ENCODE measurements at regions not wholly inside any gene's neighbourhood (a gene's known extent, or its start where the extent isn't known, plus 50 kb on each side); places are given as distances from the start of the nearest gene placed in this dataset.
"Not testable (repeated sequence)": the region's sequence is repeated elsewhere in the genome, so short reads cannot be mapped to it uniquely, and the experiment has no call there.

- DNase-seq (no peak), ATAC-seq (no peak)
- Mint-ChIP-seq H3K27ac (no peak overlapping the region), H3K9me3 (peaks cover 0 to 3% (median 0%) of the 10 kb centered on the region in 9 donors), H3K4me3 (no peak overlapping the region), H3K4me1 (peaks cover 0 to 4% (median 0%) of the 10 kb centered on the region in 4 donors), H3K36me3 (no peaks in the 10 kb centered on the region), H3K27me3 (peaks cover 10 to 27% (median 13%) of the 10 kb centered on the region in 5 donors)
- POLR2A ChIA-PET, result no interaction called here
Measured at GRCh38 chr4:67325791-67326190, 219.5 kb downstream of the CENPC start.

GRCh38 chr4:67320645-67321044 is 224.7 kb downstream of the CENPC start:
- H3K4me1 Mint-ChIP-seq, result no peaks in the 10 kb centered on the region
- DNase-seq (no peak), ATAC-seq (no peak)
- H3K27ac Mint-ChIP-seq, result no peak overlapping the region
- no peaks in the 10 kb centered on the region for H3K36me3 Mint-ChIP-seq
- H3K9me3 Mint-ChIP-seq, result peaks cover 0 to 3% (median 0%) of the 10 kb centered on the region in 9 donors
- H3K4me3 Mint-ChIP-seq, result no peak overlapping the region
- POLR2A ChIA-PET, result interaction anchor here (0.7 kb wide), 1 partner anchor 83 kb away, joined by 3 read pairs; no protein-coding TSS in a partner anchor
- H3K27me3 Mint-ChIP-seq, result peaks cover 0 to 14% (median 2%) of the 10 kb centered on the region in 5 donors

- H3K4me3 Mint-ChIP-seq, H3K4me1 Mint-ChIP-seq, H3K9me3 Mint-ChIP-seq, H3K36me3 Mint-ChIP-seq, DNase-seq, H3K27ac Mint-ChIP-seq, ATAC-seq, POLR2A ChIA-PET: not testable (repeated sequence)
- peaks cover 0 to 10% (median 2%) of the 10 kb centered on the region in 5 donors for H3K27me3 Mint-ChIP-seq
Measured at GRCh38 chr4:67319607-67320006, 225.7 kb downstream of the CENPC start.

GRCh38 chr4:67300497-67301185 is 244.7 kb downstream of the CENPC start:
- ATAC-seq, POLR2A ChIA-PET, H3K27ac Mint-ChIP-seq, DNase-seq, H3K4me3 Mint-ChIP-seq, H3K36me3 Mint-ChIP-seq, H3K4me1 Mint-ChIP-seq: not testable (repeated sequence)
- Mint-ChIP-seq H3K9me3 (peaks cover 0 to 22% (median 3%) of the 10 kb centered on the region in 9 donors), H3K27me3 (peaks cover 1 to 17% (median 9%) of the 10 kb centered on the region in 5 donors)

GRCh38 chr4:67292636-67293035 is 252.7 kb downstream of the CENPC start:
- no peak overlapping the region for H3K4me3 Mint-ChIP-seq
- no peaks in the 10 kb centered on the region for H3K4me1 Mint-ChIP-seq
- POLR2A ChIA-PET, result no interaction called here
- H3K9me3 Mint-ChIP-seq, result peaks cover 0 to 4% (median 0%) of the 10 kb centered on the region in 9 donors
- ATAC-seq (no peak), DNase-seq (no peak)
- H3K27me3 Mint-ChIP-seq, result peaks cover 0 to 17% (median 0%) of the 10 kb centered on the region in 5 donors
- H3K27ac Mint-ChIP-seq, result no peak overlapping the region
- no peaks in the 10 kb centered on the region for H3K36me3 Mint-ChIP-seq

- H3K27ac Mint-ChIP-seq, result no peak overlapping the region
- H3K36me3 Mint-ChIP-seq, result no peaks in the 10 kb centered on the region
- H3K4me3 Mint-ChIP-seq, result no peak overlapping the region
- POLR2A ChIA-PET, result no interaction called here
- DNase-seq, result no peak
- no peaks in the 10 kb centered on the region for H3K4me1 Mint-ChIP-seq
- no peak for ATAC-seq
- peaks cover 0 to 21% (median 0%) of the 10 kb centered on the region in 5 donors for H3K27me3 Mint-ChIP-seq
- H3K9me3 Mint-ChIP-seq, result peaks cover 0 to 2% (median 0%) of the 10 kb centered on the region in 9 donors
Measured at GRCh38 chr4:67292045-67292444, 253.3 kb downstream of the CENPC start.

- no peak for ATAC-seq
- H3K27ac Mint-ChIP-seq, result no peak overlapping the region
- H3K4me3 Mint-ChIP-seq, result no peak overlapping the region
- no peak for DNase-seq
- POLR2A ChIA-PET, result no interaction called here
- no peaks in the 10 kb centered on the region for H3K4me1 Mint-ChIP-seq
- peaks cover 0 to 2% (median 0%) of the 10 kb centered on the region in 9 donors for H3K9me3 Mint-ChIP-seq
- H3K27me3 Mint-ChIP-seq, result peaks cover 0 to 21% (median 0%) of the 10 kb centered on the region in 5 donors
- no peaks in the 10 kb centered on the region for H3K36me3 Mint-ChIP-seq
Measured at GRCh38 chr4:67291644-67292043, 253.7 kb downstream of the CENPC start.

GRCh38 chr4:67288964-67289363 is 256.3 kb downstream of the CENPC start:
- Mint-ChIP-seq H3K27me3 (peaks cover 0 to 21% (median 0%) of the 10 kb centered on the region in 5 donors), H3K4me1 (no peaks in the 10 kb centered on the region), H3K9me3 (peaks cover 0 to 2% (median 0%) of the 10 kb centered on the region in 9 donors), H3K36me3 (no peaks in the 10 kb centered on the region), H3K4me3 (no peak overlapping the region), H3K27ac (no peak overlapping the region)
- ATAC-seq, result no peak
- POLR2A ChIA-PET, result no interaction called here
- no peak for DNase-seq

- POLR2A ChIA-PET, result no interaction called here
- Mint-ChIP-seq H3K9me3 (peaks cover 0 to 5% (median 0%) of the 10 kb centered on the region in 9 donors), H3K27me3 (peaks cover 0 to 16% (median 0%) of the 10 kb centered on the region in 5 donors), H3K4me3 (no peak overlapping the region), H3K27ac (no peak overlapping the region), H3K36me3 (no peaks in the 10 kb centered on the region), H3K4me1 (no peaks in the 10 kb centered on the region)
- ATAC-seq, result no peak
- no peak for DNase-seq
Measured at GRCh38 chr4:67286724-67287123, 258.6 kb downstream of the CENPC start.

- no peak overlapping the region for H3K27ac Mint-ChIP-seq
- peaks cover 0 to 16% (median 0%) of the 10 kb centered on the region in 5 donors for H3K27me3 Mint-ChIP-seq
- H3K4me3 Mint-ChIP-seq, result no peak overlapping the region
- POLR2A ChIA-PET, result no interaction called here
- no peak for ATAC-seq
- peaks cover 0 to 8% (median 0%) of the 10 kb centered on the region in 9 donors for H3K9me3 Mint-ChIP-seq
- H3K4me1 Mint-ChIP-seq, result no peaks in the 10 kb centered on the region
- DNase-seq, result no peak
- no peaks in the 10 kb centered on the region for H3K36me3 Mint-ChIP-seq
Measured at GRCh38 chr4:67282749-67283148, 262.6 kb downstream of the CENPC start.

- Mint-ChIP-seq H3K4me3 (no peak overlapping the region), H3K4me1 (no peaks in the 10 kb centered on the region), H3K27me3 (peaks cover 0 to 25% (median 0%) of the 10 kb centered on the region in 5 donors), H3K36me3 (no peaks in the 10 kb centered on the region), H3K9me3 (peaks cover 0 to 14% (median 8%) of the 10 kb centered on the region in 9 donors), H3K27ac (no peak overlapping the region)
- POLR2A ChIA-PET, result no interaction called here
- no peak for DNase-seq
- ATAC-seq, result no peak
Measured at GRCh38 chr4:67275179-67275750, 270.0 kb downstream of the CENPC start.

- ATAC-seq, H3K4me3 Mint-ChIP-seq, H3K36me3 Mint-ChIP-seq, DNase-seq, H3K4me1 Mint-ChIP-seq, H3K27ac Mint-ChIP-seq, POLR2A ChIA-PET: not testable (repeated sequence)
- H3K9me3 Mint-ChIP-seq, result peaks cover 0 to 16% (median 8%) of the 10 kb centered on the region in 9 donors
- H3K27me3 Mint-ChIP-seq, result peaks cover 0 to 21% (median 0%) of the 10 kb centered on the region in 5 donors
Measured at GRCh38 chr4:67274671-67275070, 270.6 kb downstream of the CENPC start.

GRCh38 chr4:67273666-67274065 is 271.6 kb downstream of the CENPC start:
- DNase-seq (no peak), ATAC-seq (no peak)
- Mint-ChIP-seq H3K4me1 (no peaks in the 10 kb centered on the region), H3K4me3 (no peak overlapping the region), H3K9me3 (peaks cover 0 to 16% (median 8%) of the 10 kb centered on the region in 9 donors), H3K27ac (no peak overlapping the region), H3K36me3 (no peaks in the 10 kb centered on the region), H3K27me3 (peaks cover 0 to 18% (median 0%) of the 10 kb centered on the region in 5 donors)
- POLR2A ChIA-PET, result no interaction called here

All from naive thymus-derived CD8-positive, alpha-beta T cell (primary cell).